ENCODE measurements at regions not wholly inside any gene's neighbourhood (a gene's known extent, or its start where the extent isn't known, plus 50 kb on each side); places are given as distances from the start of the nearest gene placed in this dataset.

GRCh38 chr1:4972761-4973320 lies 318.4 kb downstream of the AJAP1 start:
- peaks cover 9% of the 10 kb centered on the region for H3K4me1 ChIP-seq
- no peak overlapping the region for H3K27ac ChIP-seq
- 83 to 91% methylated on average over 5 to 12 of the region's 12 CpGs for WGBS, 2 donors
- H3K9me3 ChIP-seq, result no peaks in the 10 kb centered on the region
- ATAC-seq (no peak), DNase-seq (no peak)
- no peaks in the 10 kb centered on the region for H3K27me3 ChIP-seq
- H3K4me3 ChIP-seq, result no peak overlapping the region
- intact Hi-C loops (cut with DNase I), result no loop called here
- TF ChIP-seq POLR2A (IDR thresholded peaks at IDR 0.05), result no peak
- no peak for TF ChIP-seq CTCF (IDR thresholded peaks at IDR 0.05)
- H3K36me3 ChIP-seq (replicated peaks in 1 of 2; ENCODE audit: insufficient read depth in 1 of 2, low read depth in 2 of 2), result no peaks in the 10 kb centered on the region

GRCh38 chr1:4971666-4972065 lies 317.3 kb downstream of the AJAP1 start:
- DNase-seq (no peak), ATAC-seq (no peak)
- Histone ChIP-seq H3K4me3 (no peak overlapping the region), H3K27ac (no peak overlapping the region), H3K27me3 (no peaks in the 10 kb centered on the region), H3K9me3 (no peaks in the 10 kb centered on the region), H3K36me3 (replicated peaks in 1 of 2; ENCODE audit: insufficient read depth in 1 of 2, low read depth in 2 of 2) (no peaks in the 10 kb centered on the region), H3K4me1 (no peaks in the 10 kb centered on the region)
- TF ChIP-seq POLR2A (IDR thresholded peaks at IDR 0.05), result no peak
- TF ChIP-seq CTCF (IDR thresholded peaks at IDR 0.05), result no peak
- intact Hi-C loops (cut with DNase I), result no loop called here
- WGBS, 2 donors, result 88 to 96% methylated on average over 2 to 3 of the region's 3 CpGs

- intact Hi-C loops (cut with DNase I), result no loop called here
- TF ChIP-seq CTCF (IDR thresholded peaks at IDR 0.05) (no peak), POLR2A (IDR thresholded peaks at IDR 0.05) (no peak)
These were observed 316.1 kb downstream of the AJAP1 start for GRCh38 chr1:4970532-4970931.

GRCh38 chr1:4969556-4970129 lies 315.2 kb downstream of the AJAP1 start:
- 85 to 93% methylated on average over 1 to 4 of the region's 4 CpGs for WGBS, 2 donors
- no peak for DNase-seq
- ATAC-seq, result no peak
- no peaks in the 10 kb centered on the region for H3K36me3 ChIP-seq (replicated peaks in 1 of 2; ENCODE audit: insufficient read depth in 1 of 2, low read depth in 2 of 2)
- TF ChIP-seq POLR2A (IDR thresholded peaks at IDR 0.05) (no peak), CTCF (IDR thresholded peaks at IDR 0.05) (no peak)
- no peaks in the 10 kb centered on the region for H3K27me3 ChIP-seq
- H3K4me3 ChIP-seq, result no peak overlapping the region
- H3K4me1 ChIP-seq, result no peaks in the 10 kb centered on the region
- no peak overlapping the region for H3K27ac ChIP-seq
- intact Hi-C loops (cut with DNase I), result no loop called here
- no peaks in the 10 kb centered on the region for H3K9me3 ChIP-seq

More at GRCh38 chr1:4970532-4970931, 316.1 kb downstream of the AJAP1 start:
- WGBS, 2 donors, result 58 to 65% methylated on average over 3 of the region's 3 CpGs
- Histone ChIP-seq H3K27ac (no peak overlapping the region), H3K27me3 (no peaks in the 10 kb centered on the region), H3K36me3 (replicated peaks in 1 of 2; ENCODE audit: insufficient read depth in 1 of 2, low read depth in 2 of 2) (no peaks in the 10 kb centered on the region), H3K9me3 (no peaks in the 10 kb centered on the region), H3K4me3 (no peak overlapping the region), H3K4me1 (no peaks in the 10 kb centered on the region)
- no peak for DNase-seq
- ATAC-seq, result no peak

All from body of pancreas (tissue), 4 donors.